D721Med (cell line): ENCODE measurements at regions not wholly inside any gene's neighbourhood (a gene's known extent, or its start where the extent isn't known, plus 50 kb on each side); places are given as distances from the start of the nearest gene placed in this dataset.

ENCODE experiments used
- DNase-seq: peaks from one replicate; pipeline ENCODE4 v3.0.0; 2011; ENCODE audit warnings: low spot score; ENCODE audit not compliant: insufficient read length
- FAIRE-seq: peaks from 2 replicates; lab custom pipeline; 2011; peaks lifted over from hg19 to GRCh38; lab: Jason Lieb, UNC
- CTCF ChIP-seq: IDR thresholded peaks from 2 replicates; pipeline ENCODE4 v1.5.1; 2012; ENCODE audit warnings: mild to moderate bottlenecking, control low read depth; ENCODE audit not compliant: insufficient read depth; ENCODE audit errors: missing control alignments

- no peak for TF ChIP-seq CTCF
- FAIRE-seq = no peak
- DNase-seq = no peak
These were observed 60.5 kb upstream of the TEX51 start for GRCh38 chr2:126837966-126838715.

GRCh38 chr2:126838716-126838985 lies 60.0 kb upstream of the TEX51 start:
- no peak for TF ChIP-seq CTCF
- no peak for FAIRE-seq
- DNase-seq = no peak

- FAIRE-seq = no peak
These were observed 58.9 kb upstream of the TEX51 start for GRCh38 chr2:126839796-126840195.

GRCh38 chr2:126843081-126843480 lies 55.6 kb upstream of the TEX51 start:
- FAIRE-seq (no peak), DNase-seq (no peak)
- no peak for TF ChIP-seq CTCF

More at GRCh38 chr2:126839796-126840195, 58.9 kb upstream of the TEX51 start:
- no peak for DNase-seq
- no peak for TF ChIP-seq CTCF

GRCh38 chr2:126846241-126846640 lies 52.4 kb upstream of the TEX51 start:
- TF ChIP-seq CTCF = no peak
- no peak for DNase-seq
- no peak for FAIRE-seq
